HEK293T (cell line): ENCODE measurements at regions not wholly inside any gene's neighbourhood (a gene's known extent, or its start where the extent isn't known, plus 50 kb on each side); places are given as distances from the start of the nearest gene placed in this dataset.

Source experiments
- BHLHE40 ChIP-seq: fragments of 450-650 bp; IDR thresholded peaks from 2 replicates; pipeline ENCODE4 v1.6.1; 2016; ENCODE audit warnings: mild to moderate bottlenecking, moderate library complexity, borderline replicate concordance
- ELF4 ChIP-seq: fragments of 450-650 bp; IDR thresholded peaks from 2 replicates; pipeline ENCODE4 v1.6.1; 2017; ENCODE audit warnings: antibody characterized with exemption
- FOXA1 ChIP-seq: fragments of 450-650 bp; IDR thresholded peaks from 2 replicates; pipeline ENCODE4 v1.6.1; 2016; ENCODE audit warnings: mild to moderate bottlenecking
- FOXK2 ChIP-seq: fragments of 450-650 bp; IDR thresholded peaks from 2 replicates; pipeline ENCODE4 v1.6.1; 2016; ENCODE audit warnings: mild to moderate bottlenecking
- FOXM1 ChIP-seq: fragments of 450-650 bp; IDR thresholded peaks from 2 replicates; pipeline ENCODE4 v1.6.1; 2017; ENCODE audit warnings: mild to moderate bottlenecking, borderline replicate concordance
- HDGF ChIP-seq: fragments of 450-650 bp; IDR thresholded peaks from 2 replicates; pipeline ENCODE4 v1.6.1; 2017; ENCODE audit warnings: antibody characterized with exemption, borderline replicate concordance
- NFRKB ChIP-seq: fragments of 450-650 bp; IDR thresholded peaks from 2 replicates; pipeline ENCODE4 v1.6.1; 2016; ENCODE audit warnings: mild to moderate bottlenecking, moderate library complexity
- SP1 ChIP-seq: fragments of 450-650 bp; IDR thresholded peaks from 2 replicates; pipeline ENCODE4 v1.6.1; 2017
- SUZ12 ChIP-seq: fragments of 450-650 bp; IDR thresholded peaks from 2 replicates; pipeline ENCODE4 v1.6.1; 2016; ENCODE audit warnings: mild to moderate bottlenecking
- TARDBP ChIP-seq: fragments of 450-650 bp; IDR thresholded peaks from 2 replicates; pipeline ENCODE4 v1.6.1; 2016

DNA sequence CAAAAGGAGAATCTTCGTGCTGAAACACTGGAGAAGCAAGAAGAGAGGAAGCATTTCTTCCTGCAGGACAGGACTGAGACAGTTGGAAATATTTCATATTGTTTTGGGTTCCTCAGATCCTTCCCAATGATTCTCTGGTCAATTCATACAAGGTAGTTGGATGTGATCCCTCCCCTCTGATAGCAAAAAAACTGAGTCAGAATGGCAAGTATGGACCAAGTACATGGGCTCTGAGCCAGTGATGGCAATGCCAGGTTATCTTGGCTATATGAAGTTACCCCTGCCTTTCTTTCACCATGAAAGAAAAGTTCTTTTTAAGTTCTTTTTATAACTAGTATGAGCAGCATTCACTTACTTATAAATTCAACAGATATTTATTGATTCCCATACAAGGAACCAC lies 124.4 kb upstream of the PTPRZ1 start:
- TF ChIP-seq TARDBP = no peak
- TF ChIP-seq FOXA1 = no peak
- TF ChIP-seq FOXK2 = no peak
- TF ChIP-seq ELF4 = no peak
- no peak for TF ChIP-seq SUZ12
- no peak for TF ChIP-seq FOXM1
- no peak for TF ChIP-seq HDGF
- no peak for TF ChIP-seq SP1
- no peak for TF ChIP-seq BHLHE40
- no peak for TF ChIP-seq NFRKB
